LHCN-M2 (cell line): ENCODE measurements at regions not wholly inside any gene's neighbourhood (a gene's known extent, or its start where the extent isn't known, plus 50 kb on each side); places are given as distances from the start of the nearest gene placed in this dataset.

ENCODE experiments used
- DNase-seq: peaks from one replicate; pipeline ENCODE4 v3.0.0-alpha.2; 2012; ENCODE audit warnings: low read depth

GRCh38 chr6:26149240-26149639 is 62.0 kb downstream of the HFE start:
- DNase-seq, result no peak

DNA sequence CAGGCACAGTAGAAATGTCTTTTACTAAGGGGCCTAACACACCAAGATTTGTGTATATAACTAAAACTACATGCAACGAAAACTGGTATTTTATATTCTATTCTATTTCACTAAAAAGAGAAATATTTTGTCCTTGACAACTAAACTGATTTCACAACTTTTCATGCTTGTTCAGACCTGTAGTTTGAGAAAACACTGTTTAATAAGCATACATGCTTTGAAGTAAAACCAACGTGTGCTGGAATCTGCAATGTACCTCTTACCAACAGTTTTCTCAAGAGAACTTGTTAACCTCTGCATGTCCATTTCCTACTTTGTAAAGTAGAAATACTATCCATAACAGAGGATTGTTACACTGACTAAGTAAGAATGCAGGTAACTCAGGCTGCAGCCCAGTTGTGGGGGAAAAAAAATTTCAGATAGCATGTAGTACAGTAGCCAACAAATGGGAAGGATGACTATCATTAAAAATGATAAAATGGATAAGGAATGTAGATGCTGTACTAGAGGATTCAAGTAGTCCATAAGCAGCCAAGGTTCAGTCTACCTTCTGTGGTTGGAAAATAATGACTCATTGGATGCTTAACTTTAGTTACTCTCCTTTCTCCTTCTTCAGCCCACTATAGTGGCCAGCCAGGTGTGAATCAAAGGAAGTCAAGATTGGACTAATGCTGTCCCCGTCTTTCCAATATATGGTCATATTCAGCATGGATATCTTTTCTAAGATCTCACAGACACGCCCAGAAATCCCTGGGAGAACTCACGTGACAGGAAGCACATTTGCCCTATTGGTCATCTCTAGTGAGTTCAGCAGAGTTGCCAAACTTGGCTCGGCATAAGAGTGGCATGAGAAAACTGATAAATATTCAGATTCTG is 65.2 kb downstream of the HFE start:
- DNase-seq, result no peak

DNA sequence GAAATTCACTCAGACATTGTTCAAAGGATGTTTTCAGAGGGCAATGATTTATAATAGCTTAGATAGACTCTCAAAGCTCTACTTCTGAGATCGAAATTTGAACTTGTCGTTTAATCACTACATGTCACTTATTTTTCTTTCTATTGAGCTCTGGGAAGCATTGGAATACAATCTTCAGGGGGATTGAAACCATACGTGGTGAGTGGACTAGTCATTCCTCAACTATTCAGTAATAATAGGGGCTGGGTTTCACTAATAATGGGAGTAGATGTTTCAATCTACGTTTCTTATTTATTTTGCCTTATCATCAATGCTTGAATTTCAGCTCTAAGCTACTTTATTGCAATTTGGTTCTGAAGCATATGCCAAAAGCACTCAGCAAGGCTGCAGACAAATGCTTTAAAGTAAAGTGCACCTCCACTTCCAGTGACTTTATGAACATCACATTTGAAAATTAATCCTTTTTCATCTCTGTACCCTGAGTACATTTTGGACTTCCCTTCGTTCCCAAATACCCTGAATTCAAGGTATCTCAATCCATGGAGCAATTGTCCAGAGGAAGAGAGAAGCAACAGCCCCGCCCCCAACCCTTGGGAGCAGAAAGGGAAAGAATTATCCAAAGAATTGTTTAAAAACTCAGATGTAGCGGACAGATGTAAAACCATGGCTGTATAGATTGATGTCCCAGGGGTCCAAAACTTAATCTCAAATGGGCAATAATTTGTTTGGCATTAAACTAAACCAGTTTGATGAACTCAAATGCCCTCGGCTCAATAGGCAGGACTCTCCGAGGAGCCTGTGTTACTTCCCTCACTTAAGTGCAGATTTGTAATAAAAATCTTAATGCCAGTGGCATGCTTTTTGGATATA is 68.1 kb downstream of the HFE start:
- peak; percentile 39 for DNase-seq

- DNase-seq, result peak; percentile 90
Measured at GRCh38 chr6:26156105-26156849, 69.0 kb downstream of the HFE start.

DNA sequence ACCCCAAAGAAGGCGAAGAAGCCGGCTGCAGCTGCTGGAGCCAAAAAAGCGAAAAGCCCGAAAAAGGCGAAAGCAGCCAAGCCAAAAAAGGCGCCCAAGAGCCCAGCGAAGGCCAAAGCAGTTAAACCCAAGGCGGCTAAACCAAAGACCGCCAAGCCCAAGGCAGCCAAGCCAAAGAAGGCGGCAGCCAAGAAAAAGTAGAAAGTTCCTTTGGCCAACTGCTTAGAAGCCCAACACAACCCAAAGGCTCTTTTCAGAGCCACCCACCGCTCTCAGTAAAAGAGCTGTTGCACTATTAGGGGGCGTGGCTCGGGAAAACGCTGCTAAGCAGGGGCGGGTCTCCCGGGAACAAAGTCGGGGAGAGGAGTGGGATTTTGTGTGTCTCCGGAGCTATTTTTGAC is 69.6 kb downstream of the HFE start:
- no peak for DNase-seq

- peak; percentile 99 for DNase-seq
Measured at GRCh38 chr6:26157251-26158075, 70.2 kb downstream of the HFE start.

DNA sequence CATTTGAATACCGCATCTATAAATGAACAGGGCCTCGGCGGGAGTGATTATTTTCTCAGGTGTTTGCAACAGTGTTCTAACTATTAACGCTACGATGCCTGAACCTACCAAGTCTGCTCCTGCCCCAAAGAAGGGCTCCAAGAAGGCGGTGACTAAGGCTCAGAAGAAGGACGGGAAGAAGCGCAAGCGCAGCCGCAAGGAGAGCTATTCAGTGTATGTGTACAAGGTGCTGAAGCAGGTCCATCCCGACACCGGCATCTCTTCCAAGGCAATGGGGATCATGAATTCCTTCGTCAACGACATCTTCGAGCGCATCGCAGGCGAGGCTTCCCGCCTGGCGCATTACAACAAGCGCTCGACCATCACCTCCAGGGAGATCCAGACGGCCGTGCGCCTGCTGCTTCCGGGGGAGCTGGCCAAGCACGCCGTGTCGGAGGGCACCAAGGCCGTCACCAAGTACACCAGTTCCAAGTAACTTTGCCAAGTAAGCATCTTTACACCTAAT is 70.9 kb downstream of the HFE start:
- DNase-seq, result no peak

GRCh38 chr6:26158581-26159356 is 71.5 kb downstream of the HFE start:
- DNase-seq, result peak; percentile 45

DNA sequence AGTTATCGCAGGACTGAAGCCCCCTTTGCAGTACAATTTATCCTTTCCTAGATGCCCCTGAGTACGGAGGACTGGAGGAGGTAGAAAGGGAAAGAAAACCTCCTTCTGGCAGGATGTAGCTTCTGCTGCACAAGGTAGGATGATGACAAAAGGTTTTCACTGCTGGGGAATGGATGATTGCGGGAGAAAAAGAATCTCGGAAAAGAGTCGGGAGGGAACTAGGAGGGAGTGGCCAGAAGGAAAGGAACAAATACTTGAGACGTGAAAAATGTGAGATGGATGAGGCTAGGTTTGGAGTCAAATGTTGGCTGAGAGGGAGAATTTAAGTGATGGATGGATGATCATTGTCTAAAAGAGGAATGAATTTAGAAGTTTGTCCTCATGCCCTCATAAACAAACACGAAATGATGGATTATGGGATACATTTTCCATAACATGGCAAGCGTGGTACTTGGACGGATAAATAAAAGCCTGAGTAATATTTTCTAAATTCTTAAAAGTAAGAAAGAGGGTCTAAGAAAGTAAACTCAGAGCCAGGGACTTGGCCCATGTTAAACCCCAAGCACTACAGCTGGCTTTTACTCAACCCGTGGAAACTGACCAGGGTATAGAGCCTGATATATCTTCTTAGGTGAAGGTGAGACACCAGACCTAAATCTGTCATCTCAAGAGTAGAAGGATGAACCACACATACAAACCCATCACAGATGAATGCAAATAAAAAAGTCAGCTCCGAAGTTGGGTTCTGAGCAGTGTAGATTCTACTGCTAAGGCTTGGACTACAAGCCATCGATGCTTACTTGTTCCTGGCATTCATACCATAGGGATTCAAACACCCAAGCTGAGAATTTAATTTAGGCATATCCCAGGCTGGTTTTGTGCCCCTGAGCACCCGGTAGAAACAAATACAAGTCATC is 72.4 kb downstream of the HFE start:
- DNase-seq, result no peak

- DNase-seq, result no peak
Measured at GRCh38 chr6:26161322-26161721, 74.1 kb downstream of the HFE start.

- DNase-seq, result no peak
Measured at GRCh38 chr6:26162399-26162798, 75.2 kb downstream of the HFE start.

- no peak for DNase-seq
Measured at GRCh38 chr6:26163427-26164119, 76.3 kb downstream of the HFE start.

GRCh38 chr6:26164120-26164505 is 76.9 kb downstream of the HFE start:
- DNase-seq, result no peak

DNA sequence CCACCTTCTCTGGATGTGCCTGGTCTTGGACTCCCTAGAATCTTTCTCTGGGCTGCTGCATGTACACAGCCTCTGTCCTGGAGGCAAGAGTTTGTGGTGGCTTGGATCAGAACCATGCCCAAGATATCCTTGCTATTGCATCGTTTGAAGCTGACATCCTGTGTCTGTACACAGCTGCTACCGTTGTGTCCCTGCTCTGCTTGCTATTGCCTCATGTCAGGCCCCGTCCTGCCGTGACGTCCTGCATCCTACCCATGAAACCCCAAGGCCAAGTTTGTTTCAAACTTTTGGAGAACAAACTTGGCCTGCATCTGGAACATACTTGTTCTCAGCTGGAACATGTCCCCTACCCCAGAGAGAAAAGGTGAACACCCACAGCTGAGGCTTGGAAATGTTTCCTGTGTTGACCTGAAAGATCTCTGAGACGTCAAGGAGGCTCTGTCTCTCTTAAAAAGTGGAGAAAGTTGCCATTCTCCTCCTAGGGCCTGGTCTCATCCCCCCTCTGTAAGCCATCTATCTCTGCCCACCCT is 78.1 kb downstream of the HFE start:
- no peak for DNase-seq

DNA sequence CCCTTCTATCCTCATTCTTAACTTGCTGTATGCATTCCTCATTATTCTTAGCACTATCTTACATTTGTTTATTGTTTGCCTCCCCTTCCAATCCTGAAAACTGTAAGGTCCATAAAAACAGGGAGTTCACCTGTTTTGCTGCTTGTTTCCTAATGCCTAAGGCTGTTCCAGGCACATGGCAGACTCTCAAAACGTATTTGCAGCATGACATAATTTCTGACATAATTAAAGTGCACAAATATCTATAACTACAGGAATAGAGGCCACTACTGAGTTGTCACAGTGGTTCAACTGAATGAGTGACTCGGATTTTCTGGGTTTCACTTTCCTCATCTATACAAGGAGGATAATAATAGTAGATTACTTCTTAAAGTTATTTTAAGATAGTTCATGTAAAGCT is 83.0 kb downstream of the HFE start:
- no peak for DNase-seq

- no peak for DNase-seq
Measured at GRCh38 chr6:26170951-26171841, 84.0 kb downstream of the HFE start.

- DNase-seq, result peak; percentile 44
Measured at GRCh38 chr6:26172608-26172968, 85.4 kb downstream of the HFE start.
